Stimulated activated naive CD8-positive, alpha-beta T cell treated with anti-CD3 and anti-CD28 coated beads, Interleukin-15, amount 100 ng/mL, for 72 hours (primary cell): ENCODE measurements at regions not wholly inside any gene's neighbourhood (a gene's known extent, or its start where the extent isn't known, plus 50 kb on each side); places are given as distances from the start of the nearest gene placed in this dataset.

Experiments used
- ATAC-seq: fragments of 150-1000 bp; cut with Tn5 transposase; 2 replicates; pipeline ENCODE4 v1.10.0; 2021; ENCODE audit warnings: mild to moderate bottlenecking, moderate library complexity
- DNase-seq, 2 donors: peaks; one replicate each; pipeline ENCODE4 v3.0.0; 2021 to 2022
- H3K27ac Mint-ChIP-seq, 2 donors: one replicate each; pipeline ENCODE4 v1.8.0; 2022; ENCODE audit warnings: mild to moderate bottlenecking in 2 of 2, mixed read lengths in 2 of 2, moderate library complexity in 2 of 2
- H3K27me3 Mint-ChIP-seq: one replicate; pipeline ENCODE4 v1.8.0; 2022; ENCODE audit warnings: mixed read lengths
- H3K4me1 Mint-ChIP-seq: one replicate; pipeline ENCODE4 v1.8.0; 2022; ENCODE audit warnings: mild to moderate bottlenecking, mixed read lengths
- H3K4me3 Mint-ChIP-seq, 2 donors: one replicate each; pipeline ENCODE4 v1.8.0; 2022; ENCODE audit warnings: mild to moderate bottlenecking in 2 of 2, mixed read lengths in 2 of 2, moderate library complexity in 1 of 2
- H3K9me3 Mint-ChIP-seq, 2 donors: one replicate each; pipeline ENCODE4 v1.8.0; 2022; ENCODE audit warnings: mixed read lengths in 2 of 2

DNA sequence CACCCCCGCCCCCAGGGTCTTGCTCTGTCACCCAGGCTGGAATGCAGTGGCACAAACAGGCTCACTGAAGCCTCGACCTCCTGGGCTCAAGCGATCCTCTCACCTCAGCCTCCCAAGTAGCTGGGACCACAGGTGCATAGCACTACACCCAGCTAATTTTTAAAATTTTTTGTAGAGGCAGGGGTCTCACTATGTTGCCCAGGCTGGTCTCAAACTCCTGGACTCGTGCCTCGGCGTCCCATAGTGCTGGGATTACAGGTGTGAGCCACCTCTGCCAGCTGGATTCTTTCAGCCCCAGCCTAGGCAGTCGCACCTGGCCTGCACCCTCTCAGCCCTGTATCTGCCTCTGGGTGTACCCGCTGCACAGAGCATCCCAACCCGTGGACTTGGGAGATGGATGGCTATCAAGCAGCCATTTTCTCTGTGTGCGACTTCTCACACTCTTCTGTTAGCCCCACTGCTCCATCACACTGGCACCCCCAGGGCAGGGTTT, 166.4 kb upstream of the HAAO start:
- DNase-seq: no peak
- Mint-ChIP-seq H3K27me3 (peaks cover 41% of the 10 kb centered on the region), H3K9me3 (no peaks in the 10 kb centered on the region), H3K27ac (no peak overlapping the region), H3K4me3 (no peak overlapping the region), H3K4me1 (peaks cover 23% of the 10 kb centered on the region)
- no peak for ATAC-seq

DNA sequence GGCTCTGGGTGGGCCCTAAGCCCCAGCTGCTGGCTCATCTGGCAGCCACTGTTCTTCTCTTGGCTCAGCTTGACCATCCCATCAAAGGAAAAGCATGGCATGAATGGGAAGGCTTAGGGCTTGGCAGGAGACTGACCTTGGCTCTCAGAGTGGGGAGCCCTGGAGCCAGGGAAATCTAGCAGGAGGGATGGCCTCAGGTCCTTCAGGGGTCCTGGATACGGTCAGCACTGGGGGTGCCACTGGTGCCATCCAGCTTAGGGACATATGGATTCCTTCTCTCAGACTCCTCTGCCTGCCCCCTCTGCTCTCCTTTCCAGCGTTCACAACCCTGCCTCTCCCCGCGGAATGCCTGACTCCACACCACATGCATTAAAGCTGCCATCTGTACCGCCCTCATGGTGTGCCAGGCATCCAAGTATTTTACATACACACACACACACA, 165.5 kb upstream of the HAAO start:
- ATAC-seq: no peak
- no peak overlapping the region for H3K27ac Mint-ChIP-seq
- peaks cover 18% of the 10 kb centered on the region for H3K4me1 Mint-ChIP-seq
- H3K4me3 Mint-ChIP-seq: no peak overlapping the region
- no peaks in the 10 kb centered on the region for H3K9me3 Mint-ChIP-seq
- no peak for DNase-seq
- peaks cover 35% of the 10 kb centered on the region for H3K27me3 Mint-ChIP-seq

DNA sequence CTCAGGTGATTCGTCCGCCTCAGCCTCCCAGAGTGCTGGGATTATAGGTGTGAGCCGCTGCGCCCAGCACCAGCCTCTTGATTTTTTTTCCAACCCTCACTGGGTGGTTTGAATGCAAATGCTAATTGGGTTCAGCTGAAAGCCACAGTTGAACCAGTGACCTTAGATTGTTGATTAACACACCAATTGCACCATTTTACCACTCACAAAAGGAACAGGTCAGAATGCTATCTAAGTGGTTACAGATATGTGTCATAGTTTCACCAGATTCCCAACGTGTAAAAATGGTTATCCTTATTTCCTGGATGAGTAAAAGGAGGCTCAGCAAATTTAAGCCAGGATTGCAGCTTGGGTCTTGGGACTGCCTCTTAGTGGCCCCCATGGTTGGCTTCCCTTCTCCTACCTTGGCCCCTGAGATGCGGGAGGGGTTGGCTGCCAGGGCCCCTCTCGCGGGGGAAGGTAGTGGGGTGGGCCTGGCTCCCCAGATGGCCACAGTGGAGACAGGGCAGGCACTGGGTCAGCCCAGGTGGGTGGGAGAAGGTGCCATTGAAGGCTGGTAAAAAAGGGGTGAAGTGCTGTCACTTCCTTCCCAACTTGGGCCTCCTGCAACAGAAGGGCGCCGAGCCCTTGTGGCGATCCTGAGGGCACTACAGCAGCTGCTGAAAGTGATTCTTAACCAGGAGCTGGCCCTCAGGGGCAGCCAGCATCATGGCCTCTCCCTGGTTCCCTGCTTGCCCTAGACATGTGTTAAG, 164.9 kb upstream of the HAAO start:
- Mint-ChIP-seq H3K9me3 (no peaks in the 10 kb centered on the region), H3K27ac (no peak overlapping the region), H3K4me3 (no peak overlapping the region), H3K4me1 (peaks cover 12% of the 10 kb centered on the region), H3K27me3 (peaks cover 30% of the 10 kb centered on the region)
- no peak for DNase-seq
- ATAC-seq: no peak

- Mint-ChIP-seq H3K4me1 (no peaks in the 10 kb centered on the region), H3K27me3 (peaks cover 4% of the 10 kb centered on the region), H3K9me3 (no peaks in the 10 kb centered on the region), H3K4me3 (no peak overlapping the region), H3K27ac (no peak overlapping the region)
- no peak for DNase-seq
- ATAC-seq: no peak
Measured at GRCh38 chr2:42954227-42954962, 162.0 kb upstream of the HAAO start.

- Mint-ChIP-seq H3K9me3 (no peaks in the 10 kb centered on the region), H3K4me1 (no peaks in the 10 kb centered on the region), H3K27ac (no peak overlapping the region), H3K27me3 (no peaks in the 10 kb centered on the region), H3K4me3 (no peak overlapping the region)
- ATAC-seq (no peak), DNase-seq (no peak)
Measured at GRCh38 chr2:42953216-42953615, 160.8 kb upstream of the HAAO start.

DNA sequence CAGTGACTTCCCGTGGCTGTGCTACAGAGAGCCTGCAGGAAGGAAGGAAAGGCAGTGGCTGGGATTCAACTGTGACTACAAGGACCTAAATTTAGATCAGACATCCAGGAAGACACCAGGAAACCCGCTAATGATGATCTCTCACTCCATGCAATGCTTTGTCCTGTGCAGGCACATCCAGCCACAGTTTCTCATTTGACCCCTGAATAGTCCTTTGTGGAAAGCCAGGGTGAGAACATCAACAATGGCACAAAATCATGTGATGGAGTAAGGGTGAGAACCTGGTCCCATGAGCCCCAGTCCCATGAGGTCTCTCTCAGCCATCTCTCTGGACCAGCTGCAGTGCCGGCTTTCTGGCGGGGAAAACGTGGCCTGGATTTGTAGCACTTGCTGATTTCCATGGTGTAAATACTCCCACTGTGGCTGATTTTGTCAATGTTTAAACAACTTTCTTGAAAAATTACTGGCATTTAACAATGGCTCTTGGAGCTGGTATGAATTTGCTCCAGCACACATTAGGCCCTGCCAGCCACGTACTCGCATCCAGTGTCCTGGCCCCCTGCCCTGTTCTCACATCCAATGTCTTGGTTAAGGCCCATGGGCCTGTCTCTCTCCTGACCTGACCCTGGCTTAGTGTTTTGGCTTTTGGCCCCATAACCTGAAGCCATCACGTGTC, 159.0 kb upstream of the HAAO start:
- Mint-ChIP-seq H3K4me1 (peaks cover 5% of the 10 kb centered on the region), H3K9me3 (no peaks in the 10 kb centered on the region), H3K4me3 (no peak overlapping the region), H3K27ac (no peak overlapping the region), H3K27me3 (no peaks in the 10 kb centered on the region)
- no peak for ATAC-seq
- no peak for DNase-seq

DNA sequence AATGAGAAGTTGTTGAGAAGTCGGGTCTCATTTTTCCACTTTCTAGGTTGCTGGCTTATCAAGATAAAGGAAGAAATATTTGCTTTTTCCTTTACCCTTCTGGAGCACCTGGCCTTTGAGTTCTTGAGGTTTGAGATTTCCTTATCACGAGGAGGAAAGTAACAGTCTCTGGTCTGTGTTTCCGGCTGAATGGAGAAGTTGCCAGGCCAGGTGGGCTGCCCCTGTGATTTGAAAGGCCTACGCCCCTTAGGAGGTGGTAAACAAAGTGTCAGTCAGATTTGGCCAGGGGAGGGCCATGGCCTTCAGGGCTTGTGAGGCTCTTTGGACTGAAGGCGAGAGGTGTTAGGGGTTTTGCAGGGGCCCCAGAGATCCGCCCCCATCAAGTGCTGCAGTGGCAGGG, 156.7 kb upstream of the HAAO start:
- no peak for DNase-seq
- H3K4me3 Mint-ChIP-seq: no peak overlapping the region
- no peak overlapping the region for H3K27ac Mint-ChIP-seq
- H3K9me3 Mint-ChIP-seq: no peaks in the 10 kb centered on the region
- peaks cover 5% of the 10 kb centered on the region for H3K4me1 Mint-ChIP-seq
- ATAC-seq: no peak
- no peaks in the 10 kb centered on the region for H3K27me3 Mint-ChIP-seq

- H3K27me3 Mint-ChIP-seq: no peaks in the 10 kb centered on the region
- no peak overlapping the region for H3K27ac Mint-ChIP-seq
- ATAC-seq (no peak), DNase-seq (no peak)
- no peak overlapping the region for H3K4me3 Mint-ChIP-seq
- H3K9me3 Mint-ChIP-seq: no peaks in the 10 kb centered on the region
- H3K4me1 Mint-ChIP-seq: peaks cover 5% of the 10 kb centered on the region
Measured at GRCh38 chr2:42947809-42948600, 155.6 kb upstream of the HAAO start.

DNA sequence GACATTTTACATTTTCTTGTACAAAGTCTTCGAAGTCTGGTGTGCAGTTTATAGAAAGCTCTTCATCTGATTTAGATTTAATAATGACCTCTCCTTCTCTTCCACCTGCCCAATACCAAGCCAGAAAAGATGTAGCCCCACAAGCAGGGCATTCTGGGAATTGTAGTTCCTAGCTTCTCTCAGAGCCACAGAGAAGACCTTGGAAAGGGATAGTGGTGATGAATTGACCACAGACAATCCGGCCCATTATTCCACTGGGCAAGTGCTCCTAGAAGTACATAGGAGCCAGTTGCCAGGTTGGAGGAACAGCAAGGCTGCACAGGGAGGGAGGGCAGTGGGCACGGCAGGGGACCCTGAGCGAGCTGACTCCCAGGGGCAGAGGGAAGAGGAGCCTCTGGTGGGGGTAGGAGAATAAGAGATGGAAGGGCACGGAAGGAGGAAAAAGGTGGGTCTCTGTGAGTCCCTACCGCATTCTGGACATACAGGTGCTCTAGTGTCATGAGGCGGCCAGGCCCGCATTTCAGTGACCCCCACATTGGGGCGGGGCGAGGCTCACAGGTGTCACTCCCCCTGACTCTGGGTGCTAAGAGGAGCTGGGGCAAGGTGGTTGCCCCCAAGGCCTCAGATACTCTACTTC, 152.5 kb upstream of the HAAO start:
- H3K27ac Mint-ChIP-seq: no peak overlapping the region
- no peak overlapping the region for H3K4me3 Mint-ChIP-seq
- DNase-seq (no peak), ATAC-seq (no peak)
- H3K27me3 Mint-ChIP-seq: no peaks in the 10 kb centered on the region
- H3K4me1 Mint-ChIP-seq: peaks cover 5% of the 10 kb centered on the region
- no peaks in the 10 kb centered on the region for H3K9me3 Mint-ChIP-seq

GRCh38 chr2:42942990-42943493, 150.7 kb upstream of the HAAO start:
- Mint-ChIP-seq H3K27me3 (no peaks in the 10 kb centered on the region), H3K27ac (no peak overlapping the region), H3K4me1 (peaks cover 9% of the 10 kb centered on the region), H3K4me3 (no peak overlapping the region), H3K9me3 (no peaks in the 10 kb centered on the region)
- ATAC-seq (no peak), DNase-seq (no peak)

- H3K27me3 Mint-ChIP-seq: no peaks in the 10 kb centered on the region
- no peak overlapping the region for H3K27ac Mint-ChIP-seq
- H3K4me1 Mint-ChIP-seq: peaks cover 9% of the 10 kb centered on the region
- DNase-seq (no peak), ATAC-seq (no peak)
- no peak overlapping the region for H3K4me3 Mint-ChIP-seq
- no peaks in the 10 kb centered on the region for H3K9me3 Mint-ChIP-seq
Measured at GRCh38 chr2:42942214-42942989, 150.0 kb upstream of the HAAO start.

DNA sequence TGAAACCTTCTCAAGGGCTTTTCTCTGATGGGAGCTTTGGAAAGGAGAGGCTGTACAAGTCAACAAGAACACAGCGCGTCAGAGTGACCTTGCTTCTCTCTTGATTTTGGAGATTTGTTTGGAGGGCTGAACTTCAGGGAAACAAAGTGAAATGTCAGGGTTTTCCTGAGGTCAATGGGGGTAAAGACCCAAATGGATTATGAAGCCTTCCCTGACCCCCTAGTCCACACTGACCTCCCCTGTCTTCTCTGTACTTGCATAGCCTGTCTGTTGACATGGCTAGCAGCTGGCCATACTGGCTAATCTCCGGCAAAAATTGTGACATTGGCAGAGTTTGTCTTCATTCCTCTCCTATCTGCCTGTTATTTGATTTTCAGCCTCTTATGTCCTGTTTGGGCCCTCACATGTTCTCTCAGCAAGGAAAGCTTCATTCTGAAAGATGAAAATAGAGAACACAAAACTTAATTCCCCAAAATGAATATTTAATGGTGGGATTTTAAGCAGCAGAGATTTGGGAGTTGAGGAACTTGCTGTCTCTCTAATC, 149.3 kb upstream of the HAAO start:
- Mint-ChIP-seq H3K9me3 (no peaks in the 10 kb centered on the region), H3K27me3 (no peaks in the 10 kb centered on the region), H3K4me1 (peaks cover 4% of the 10 kb centered on the region), H3K4me3 (no peak overlapping the region), H3K27ac (no peak overlapping the region)
- DNase-seq (no peak), ATAC-seq (no peak)

GRCh38 chr2:42939411-42940206, 147.2 kb upstream of the HAAO start:
- Mint-ChIP-seq H3K27ac (no peak overlapping the region), H3K4me1 (peaks cover 10% of the 10 kb centered on the region), H3K27me3 (no peaks in the 10 kb centered on the region), H3K4me3 (no peak overlapping the region), H3K9me3 (no peaks in the 10 kb centered on the region)
- ATAC-seq (no peak), DNase-seq (no peak)
